Gastroesophageal sphincter (tissue), 4 donors: ENCODE measurements at regions not wholly inside any gene's neighbourhood (a gene's known extent, or its start where the extent isn't known, plus 50 kb on each side); places are given as distances from the start of the nearest gene placed in this dataset.

Source experiments
- ATAC-seq: fragments of 150-250 bp; one replicate; pipeline ENCODE4 v1.9.1; 2016; ENCODE audit warnings: mild to moderate bottlenecking, moderate library complexity
- H3K27ac ChIP-seq, 4 donors: fragments of 200-600 bp; sonication (generic) in 3 of 4; 1 replicate in 3 of 4; 2 replicates in 1 of 4; pipeline ENCODE4 v1.5.1; 2016 to 2019
- H3K27me3 ChIP-seq: fragments of 200-600 bp; sonication (generic); one replicate; pipeline ENCODE4 v1.5.1; 2019
- H3K36me3 ChIP-seq, 2 donors: fragments of 200-600 bp; sonication (generic); one replicate each; pipeline ENCODE4 v1.5.1; 2019; ENCODE audit warnings: control low read depth in 1 of 2
- H3K4me1 ChIP-seq, 3 donors: fragments of 200-600 bp; sonication (generic); 1 replicate in 2 of 3; 2 replicates in 1 of 3; pipeline ENCODE4 v1.5.1; 2016 to 2019; ENCODE audit warnings: control low read depth in 2 of 3
- H3K4me3 ChIP-seq, 2 donors: fragments of 200-600 bp; sonication (generic); one replicate each; pipeline ENCODE4 v1.5.1; 2019; ENCODE audit warnings: mild to moderate bottlenecking in 1 of 2, moderate library complexity in 1 of 2
- H3K9me3 ChIP-seq, 3 donors: fragments of 200-600 bp; sonication (generic); one replicate each; pipeline ENCODE4 v1.5.1; 2017 to 2019; ENCODE audit warnings: control low read depth in 2 of 3
- EP300 ChIP-seq: sonication (generic); formaldehyde crosslinking; IDR thresholded peaks from one replicate; pipeline ENCODE4 v1.6.1; 2017; ENCODE audit warnings: antibody characterized with exemption, mild to moderate bottlenecking
- POLR2A ChIP-seq, 2 donors: fragments of 450-650 bp; IDR thresholded peaks; one replicate each; pipeline ENCODE4 v1.6.1; 2017; ENCODE audit warnings: antibody characterized with exemption in 2 of 2, mild to moderate bottlenecking in 2 of 2, moderate library complexity in 1 of 2
- POLR2AphosphoS5 ChIP-seq: sonication (generic); formaldehyde crosslinking; IDR thresholded peaks from one replicate; pipeline ENCODE4 v1.6.1; 2017; ENCODE audit warnings: antibody characterized with exemption
- WGBS, 2 donors: methylation state at CpG; one replicate each; pipeline ENCODE4 v1.1.5; 2018; ENCODE audit warnings: low coverage in 1 of 2; 5-methylcytosine and 5-hydroxymethylcytosine counted together
- TF ChIP-seq, protein P1 (sequence below), 4 experiments: fragments of 200-600 bp in 2 of 4; fragments of 450-650 bp in 2 of 4; sonication (generic) in 1 of 4; IDR thresholded peaks; one replicate each; pipeline ENCODE4 v1.5.1; 2017 to 2019; ENCODE audit warnings: antibody characterized with exemption in 4 of 4, mild to moderate bottlenecking in 2 of 4, moderate library complexity in 2 of 4

DNA sequence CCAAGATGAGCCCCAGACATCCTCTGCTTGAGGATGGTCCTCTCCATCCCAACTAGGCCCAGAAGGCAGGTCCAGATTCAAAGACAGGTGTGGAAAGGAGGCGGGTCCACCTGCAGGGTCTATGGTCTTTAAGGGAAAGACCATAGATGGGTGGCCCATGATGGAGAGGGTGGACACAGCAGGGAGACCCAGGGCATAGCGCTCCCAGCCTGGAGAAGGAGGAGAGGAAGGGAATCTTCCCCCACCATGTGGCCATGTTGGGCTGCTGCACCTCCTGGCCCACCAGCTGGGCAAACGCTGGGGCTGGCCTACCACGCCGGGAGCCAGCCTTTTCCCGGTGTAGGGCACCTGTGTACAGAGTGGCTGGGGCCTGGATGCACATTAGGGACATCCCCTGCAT lies 265.2 kb upstream of the TLE3 start:
- TF ChIP-seq, protein P1, sequence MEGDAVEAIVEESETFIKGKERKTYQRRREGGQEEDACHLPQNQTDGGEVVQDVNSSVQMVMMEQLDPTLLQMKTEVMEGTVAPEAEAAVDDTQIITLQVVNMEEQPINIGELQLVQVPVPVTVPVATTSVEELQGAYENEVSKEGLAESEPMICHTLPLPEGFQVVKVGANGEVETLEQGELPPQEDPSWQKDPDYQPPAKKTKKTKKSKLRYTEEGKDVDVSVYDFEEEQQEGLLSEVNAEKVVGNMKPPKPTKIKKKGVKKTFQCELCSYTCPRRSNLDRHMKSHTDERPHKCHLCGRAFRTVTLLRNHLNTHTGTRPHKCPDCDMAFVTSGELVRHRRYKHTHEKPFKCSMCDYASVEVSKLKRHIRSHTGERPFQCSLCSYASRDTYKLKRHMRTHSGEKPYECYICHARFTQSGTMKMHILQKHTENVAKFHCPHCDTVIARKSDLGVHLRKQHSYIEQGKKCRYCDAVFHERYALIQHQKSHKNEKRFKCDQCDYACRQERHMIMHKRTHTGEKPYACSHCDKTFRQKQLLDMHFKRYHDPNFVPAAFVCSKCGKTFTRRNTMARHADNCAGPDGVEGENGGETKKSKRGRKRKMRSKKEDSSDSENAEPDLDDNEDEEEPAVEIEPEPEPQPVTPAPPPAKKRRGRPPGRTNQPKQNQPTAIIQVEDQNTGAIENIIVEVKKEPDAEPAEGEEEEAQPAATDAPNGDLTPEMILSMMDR (IDR thresholded peaks at IDR 0.05) = peak in 3 of 4 experiments; percentile 59 to 83 (median 59)
- no peak for TF ChIP-seq POLR2A (IDR thresholded peaks at IDR 0.05)
- no CpG with 5 or more reads among the region's 6 CpGs for WGBS, 2 donors
- Histone ChIP-seq H3K4me1 (no peaks in the 10 kb centered on the region), H3K9me3 (no peaks in the 10 kb centered on the region), H3K4me3 (no peak overlapping the region), H3K27me3 (no peaks in the 10 kb centered on the region), H3K36me3 (no peaks in the 10 kb centered on the region), H3K27ac (no peak overlapping the region)
- peak; percentile 65 for ATAC-seq

- Histone ChIP-seq H3K27me3 (no peaks in the 10 kb centered on the region), H3K27ac (no peak overlapping the region), H3K4me3 (no peak overlapping the region), H3K9me3 (no peaks in the 10 kb centered on the region), H3K36me3 (no peaks in the 10 kb centered on the region), H3K4me1 (no peaks in the 10 kb centered on the region)
- TF ChIP-seq EP300 (no peak), POLR2A (IDR thresholded peaks at IDR 0.05) (no peak)
- ATAC-seq = no peak
- 61% methylated on average over 3 of the region's 3 CpGs; no CpG with 5 or more reads in 1 of the 2 donors for whole genome bisulfite sequencing, 2 donors
Observed at GRCh38 chr15:70362350-70362749, 264.6 kb upstream of the TLE3 start.

GRCh38 chr15:70361891-70362290 lies 264.2 kb upstream of the TLE3 start:
- Histone ChIP-seq H3K9me3 (no peaks in the 10 kb centered on the region), H3K36me3 (no peaks in the 10 kb centered on the region), H3K4me1 (no peaks in the 10 kb centered on the region), H3K4me3 (no peak overlapping the region), H3K27ac (no peak overlapping the region), H3K27me3 (no peaks in the 10 kb centered on the region)
- WGBS, 2 donors = 100% methylated on average over 1 of the region's 11 CpGs; no CpG with 5 or more reads in 1 of the 2 donors
- ATAC-seq = no peak
- no peak for TF ChIP-seq EP300
- TF ChIP-seq, protein P1 (IDR thresholded peaks at IDR 0.05) = no peak

DNA sequence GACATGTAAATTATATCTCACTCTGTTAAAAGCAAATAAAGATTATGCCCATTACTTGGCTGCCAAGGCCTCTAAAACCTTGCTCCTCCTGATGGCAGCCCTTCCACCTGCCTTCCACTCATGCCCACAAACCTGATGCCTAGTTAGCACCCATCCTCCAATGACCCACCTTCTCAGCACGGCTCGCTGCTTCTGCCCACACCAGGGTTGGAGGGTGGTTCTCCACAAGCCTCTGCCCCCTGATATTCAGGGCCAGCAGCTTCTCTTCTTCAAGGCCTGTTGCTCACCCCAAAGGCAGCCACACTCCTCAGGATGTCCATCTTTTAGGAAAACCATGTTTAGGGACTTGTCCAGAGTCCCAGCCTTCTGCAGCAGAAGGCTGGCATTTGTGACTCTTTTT lies 263.4 kb upstream of the TLE3 start:
- no peaks in the 10 kb centered on the region for H3K36me3 ChIP-seq
- TF ChIP-seq POLR2A (IDR thresholded peaks at IDR 0.05) (no peak), EP300 (no peak), POLR2AphosphoS5 (no peak)
- TF ChIP-seq, protein P1 (IDR thresholded peaks at IDR 0.05) = no peak
- H3K27ac ChIP-seq = no peak overlapping the region
- H3K4me3 ChIP-seq = no peak overlapping the region
- no peaks in the 10 kb centered on the region for H3K9me3 ChIP-seq
- no peaks in the 10 kb centered on the region for H3K4me1 ChIP-seq
- no peak for ATAC-seq
- no peaks in the 10 kb centered on the region for H3K27me3 ChIP-seq
- 100% methylated on average over 2 of the region's 2 CpGs; no CpG with 5 or more reads in 1 of the 2 donors for WGBS, 2 donors

- ATAC-seq = no peak
- 94 to 96% methylated on average over 5 to 11 of the region's 14 CpGs for WGBS, 2 donors
- no peak for TF ChIP-seq POLR2A (IDR thresholded peaks at IDR 0.05)
- TF ChIP-seq POLR2AphosphoS5 = no peak
- TF ChIP-seq, protein P1 (IDR thresholded peaks at IDR 0.05) = no peak
- TF ChIP-seq EP300 = no peak
- H3K4me3 ChIP-seq = no peak overlapping the region
- no peaks in the 10 kb centered on the region for H3K36me3 ChIP-seq
- no peaks in the 10 kb centered on the region for H3K4me1 ChIP-seq
- H3K27ac ChIP-seq = no peak overlapping the region
- H3K27me3 ChIP-seq = no peaks in the 10 kb centered on the region
- no peaks in the 10 kb centered on the region for H3K9me3 ChIP-seq
Observed at GRCh38 chr15:70358871-70359647, 261.3 kb upstream of the TLE3 start.
